ENCODE measurements at regions not wholly inside any gene's neighbourhood (a gene's known extent, or its start where the extent isn't known, plus 50 kb on each side); places are given as distances from the start of the nearest gene placed in this dataset.

DNA sequence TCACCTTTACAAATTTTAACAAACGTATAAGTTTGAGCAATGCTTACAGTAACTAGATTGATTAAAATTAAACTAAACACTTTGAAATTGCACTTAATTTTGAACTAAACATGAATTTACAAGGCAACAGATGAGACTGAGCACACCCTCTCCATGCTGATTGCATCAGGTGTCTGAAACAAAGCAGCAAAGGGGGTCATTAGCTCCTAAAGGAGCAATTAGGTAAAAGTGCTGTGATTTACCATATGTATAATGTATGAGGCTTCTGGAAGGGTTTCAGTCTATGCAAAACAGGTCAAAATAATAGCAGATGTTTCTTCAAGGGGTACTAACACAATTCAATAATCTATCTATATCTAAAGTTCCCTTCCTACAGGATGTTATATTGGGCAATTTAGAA is 98.8 kb upstream of the LMNTD1 start:
- TF ChIP-seq EP300 (IDR thresholded peaks at IDR 0.05), result no peak
- TF ChIP-seq, protein P1, sequence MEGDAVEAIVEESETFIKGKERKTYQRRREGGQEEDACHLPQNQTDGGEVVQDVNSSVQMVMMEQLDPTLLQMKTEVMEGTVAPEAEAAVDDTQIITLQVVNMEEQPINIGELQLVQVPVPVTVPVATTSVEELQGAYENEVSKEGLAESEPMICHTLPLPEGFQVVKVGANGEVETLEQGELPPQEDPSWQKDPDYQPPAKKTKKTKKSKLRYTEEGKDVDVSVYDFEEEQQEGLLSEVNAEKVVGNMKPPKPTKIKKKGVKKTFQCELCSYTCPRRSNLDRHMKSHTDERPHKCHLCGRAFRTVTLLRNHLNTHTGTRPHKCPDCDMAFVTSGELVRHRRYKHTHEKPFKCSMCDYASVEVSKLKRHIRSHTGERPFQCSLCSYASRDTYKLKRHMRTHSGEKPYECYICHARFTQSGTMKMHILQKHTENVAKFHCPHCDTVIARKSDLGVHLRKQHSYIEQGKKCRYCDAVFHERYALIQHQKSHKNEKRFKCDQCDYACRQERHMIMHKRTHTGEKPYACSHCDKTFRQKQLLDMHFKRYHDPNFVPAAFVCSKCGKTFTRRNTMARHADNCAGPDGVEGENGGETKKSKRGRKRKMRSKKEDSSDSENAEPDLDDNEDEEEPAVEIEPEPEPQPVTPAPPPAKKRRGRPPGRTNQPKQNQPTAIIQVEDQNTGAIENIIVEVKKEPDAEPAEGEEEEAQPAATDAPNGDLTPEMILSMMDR (IDR thresholded peaks at IDR 0.05), result no peak
- TF ChIP-seq POLR2A (IDR thresholded peaks at IDR 0.05; ENCODE audit: low read depth), result no peak
- no peak for TF ChIP-seq POLR2AphosphoS5 (IDR thresholded peaks at IDR 0.05)

Data from esophagus muscularis mucosa (tissue), 4 donors.